ENCODE measurements at regions not wholly inside any gene's neighbourhood (a gene's known extent, or its start where the extent isn't known, plus 50 kb on each side); places are given as distances from the start of the nearest gene placed in this dataset.
"Not testable (repeated sequence)": the region's sequence is repeated elsewhere in the genome, so short reads cannot be mapped to it uniquely, and the experiment has no call there.

DNA sequence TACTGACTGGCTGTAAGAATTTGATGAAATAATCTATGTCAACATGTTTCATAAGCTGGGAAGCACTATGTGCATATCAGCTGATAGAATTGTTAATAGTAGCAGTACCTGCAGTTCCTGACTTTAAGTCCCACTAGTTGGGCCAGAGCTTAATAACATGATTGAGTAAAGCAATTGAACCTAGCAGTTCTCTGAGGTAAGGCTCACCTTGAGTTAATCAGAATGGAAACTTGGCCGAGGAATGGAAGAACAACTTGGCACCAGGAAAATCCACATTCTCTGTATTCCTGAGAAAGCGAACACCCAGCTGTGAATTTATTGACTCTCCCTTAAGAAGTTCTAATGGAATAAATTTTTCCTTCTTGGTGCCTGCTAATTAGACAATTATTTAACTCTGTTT lies 262.6 kb downstream of the IGSF11 start:
- DNase-seq (ENCODE audit: low spot score) = no peak

DNA sequence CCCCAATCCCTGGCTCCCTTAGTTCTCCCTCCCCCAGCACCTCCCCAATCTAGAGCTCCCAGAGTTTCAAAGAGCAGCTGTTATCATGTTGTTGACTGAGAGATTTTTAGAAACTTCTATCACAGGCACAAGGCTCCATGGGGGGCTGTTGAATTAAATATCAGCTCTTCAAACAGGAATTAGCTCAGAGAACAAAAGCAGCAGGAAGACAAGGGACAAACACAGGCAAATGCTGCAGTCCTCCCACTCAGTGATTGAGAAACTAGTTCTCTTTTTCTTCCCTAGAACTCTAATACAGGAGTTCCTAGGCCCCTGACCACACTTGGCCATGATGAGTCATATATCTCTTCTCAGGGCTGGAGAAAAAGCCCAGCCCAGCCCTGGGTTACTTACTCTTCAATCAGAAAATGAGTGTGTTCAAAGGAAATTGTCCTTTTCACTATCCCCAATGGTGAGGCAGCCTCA lies 262.1 kb downstream of the IGSF11 start:
- no peak for DNase-seq (ENCODE audit: low spot score)

DNA sequence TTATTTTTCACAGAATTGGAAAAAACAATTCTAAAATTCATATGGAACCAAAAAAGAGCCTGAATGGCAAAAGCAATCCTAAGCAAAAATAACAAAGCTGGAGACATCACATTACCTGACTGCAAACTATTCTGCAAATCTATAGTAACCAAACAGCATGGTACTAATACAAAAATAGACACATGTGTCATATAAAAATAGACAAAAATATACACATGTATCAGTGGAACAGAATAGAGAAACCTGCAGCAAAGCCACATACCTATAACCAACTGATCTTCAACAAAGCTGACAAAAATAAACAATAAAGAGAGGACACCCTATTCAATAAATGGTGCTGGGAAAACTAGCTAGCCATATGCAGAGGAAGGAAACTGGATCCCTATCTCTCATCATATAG lies 259.6 kb downstream of the IGSF11 start:
- no peak for DNase-seq (ENCODE audit: low spot score)

DNA sequence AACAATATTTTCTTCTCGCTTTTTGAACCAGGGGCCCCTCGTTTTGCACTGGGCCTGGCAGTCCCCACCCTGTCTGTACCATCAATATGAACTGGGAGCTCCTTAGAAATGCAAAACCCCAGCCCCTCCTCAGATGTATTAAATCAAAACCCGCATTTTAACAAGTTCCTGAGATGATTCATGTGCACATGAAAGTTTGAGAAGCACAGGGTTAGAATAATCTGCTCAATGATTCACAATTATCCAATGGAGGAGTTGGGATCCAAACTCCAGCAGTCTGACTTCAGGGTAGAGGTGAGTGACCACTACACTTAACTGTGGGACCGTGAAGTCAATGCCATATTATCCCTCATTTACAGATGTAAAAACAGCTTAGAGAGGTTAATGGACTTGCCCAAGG lies 256.4 kb downstream of the IGSF11 start:
- DNase-seq (ENCODE audit: low spot score) = no peak

DNA sequence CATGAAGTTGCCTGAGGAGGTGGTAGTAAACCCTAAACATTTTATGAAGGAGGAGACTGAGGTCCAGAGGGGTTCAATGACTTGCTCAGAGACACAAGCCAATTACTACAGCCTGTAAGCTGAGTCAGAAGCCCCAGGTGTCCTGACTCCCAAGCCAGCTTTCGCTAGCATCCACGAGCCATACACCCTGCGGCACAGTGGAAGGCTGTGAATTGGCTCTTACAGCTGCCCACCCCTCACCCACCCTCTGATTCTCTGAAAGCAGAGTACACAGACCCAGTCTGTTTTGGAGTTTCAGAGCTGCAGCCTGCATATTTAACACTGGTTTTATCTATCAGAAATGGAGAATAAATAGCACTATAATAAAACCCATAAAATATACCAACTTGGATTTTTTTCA lies 253.4 kb downstream of the IGSF11 start:
- DNase-seq (ENCODE audit: low spot score) = no peak

DNA sequence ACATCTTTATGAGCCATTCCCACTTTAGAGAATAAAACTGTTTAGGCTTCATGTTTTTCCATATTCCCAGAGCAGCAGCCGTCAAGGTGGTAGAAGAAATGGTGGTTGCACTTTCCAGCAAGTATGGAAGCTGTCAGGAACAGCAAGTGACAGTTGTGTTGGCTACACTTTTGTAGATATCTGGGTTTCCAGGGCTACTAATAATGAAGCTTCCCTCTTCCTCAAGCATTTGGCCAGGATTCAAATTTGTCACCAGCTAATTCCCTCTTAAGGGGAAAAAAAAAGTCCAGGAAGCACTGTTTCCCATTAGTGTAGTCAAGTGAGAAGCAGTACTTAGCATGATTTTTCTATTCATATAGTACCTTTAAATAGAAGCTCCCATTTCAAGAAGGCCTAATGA lies 252.8 kb downstream of the IGSF11 start:
- no peak for DNase-seq (ENCODE audit: low spot score)

DNA sequence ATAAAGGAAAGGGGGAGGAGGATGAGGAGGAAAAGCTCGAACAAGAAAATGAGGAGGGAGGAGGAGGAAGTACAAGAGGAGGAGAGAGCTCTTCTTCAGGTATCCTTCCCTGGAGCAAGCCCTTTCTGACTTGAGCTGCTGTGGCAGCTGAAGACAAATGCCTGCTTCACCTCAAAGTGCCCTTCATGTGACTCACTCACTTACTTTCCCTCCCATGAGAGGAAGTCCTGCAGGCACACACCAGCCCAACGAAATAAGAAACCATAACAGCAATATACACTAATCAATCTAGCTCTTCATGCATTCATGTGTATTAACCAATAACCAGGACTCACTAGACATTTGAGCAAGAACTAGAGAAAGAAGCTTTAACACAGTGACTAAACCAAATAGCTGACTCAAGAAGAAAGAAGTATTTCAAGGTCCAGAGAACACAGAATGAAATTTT lies 251.9 kb downstream of the IGSF11 start:
- DNase-seq (ENCODE audit: low spot score) = no peak

DNA sequence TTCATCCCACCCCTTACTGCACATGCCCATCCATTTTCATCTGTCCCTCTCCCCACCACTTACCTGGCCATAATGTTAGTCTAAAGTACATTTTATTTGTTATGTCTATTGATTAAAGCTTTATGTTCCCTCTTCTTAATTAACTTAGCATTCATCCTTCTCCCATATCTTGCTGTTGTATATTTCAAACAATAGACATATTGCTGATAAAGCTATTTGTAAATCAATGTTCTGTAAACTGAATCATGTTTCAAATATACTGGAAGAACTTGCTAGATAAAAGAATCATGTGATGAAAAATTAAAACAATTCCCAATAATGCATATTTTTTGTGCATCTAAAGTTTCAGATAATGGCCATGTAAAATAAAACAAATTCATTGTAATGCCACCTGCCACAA lies 249.2 kb downstream of the IGSF11 start:
- DNase-seq (ENCODE audit: low spot score) = no peak

DNA sequence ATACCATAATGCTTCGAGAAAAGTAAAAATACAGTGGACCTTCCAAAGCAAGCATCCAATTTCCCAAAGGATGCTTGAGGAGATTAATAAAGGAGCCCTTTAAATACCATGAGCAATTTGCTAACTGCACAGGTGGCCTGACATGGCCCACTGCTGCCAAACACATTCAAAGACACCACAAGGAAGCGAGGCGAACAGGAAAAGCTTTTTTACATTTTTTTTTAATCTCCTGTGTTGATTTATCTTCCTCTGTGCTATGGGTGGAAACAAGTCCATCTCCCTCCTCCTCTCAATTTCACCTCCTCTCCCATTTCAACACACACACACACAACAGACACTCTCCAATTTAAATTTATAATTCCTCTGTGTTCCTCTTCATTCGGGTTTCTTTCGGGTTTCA lies 243.4 kb downstream of the IGSF11 start:
- no peak for DNase-seq (ENCODE audit: low spot score)

DNA sequence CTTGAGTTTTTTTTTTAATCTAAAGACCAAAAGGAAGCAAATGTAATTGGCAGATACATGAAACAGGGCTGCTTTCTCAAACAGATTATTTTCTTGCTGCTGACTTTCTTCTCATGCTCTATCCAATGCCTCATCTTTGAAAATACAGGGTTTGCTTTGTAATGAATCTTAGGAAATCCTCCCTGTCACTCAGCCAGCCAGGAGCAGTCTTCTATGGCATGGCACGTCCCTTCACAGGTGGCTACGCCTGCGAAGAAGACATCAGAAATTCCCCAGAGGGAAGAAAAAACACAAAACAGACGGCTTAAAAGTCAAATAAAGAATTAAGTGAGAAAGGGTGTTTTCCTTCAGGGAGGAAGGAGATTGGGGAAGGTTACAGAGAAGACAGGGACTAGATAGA lies 242.5 kb downstream of the IGSF11 start:
- DNase-seq (ENCODE audit: low spot score) = no peak

DNA sequence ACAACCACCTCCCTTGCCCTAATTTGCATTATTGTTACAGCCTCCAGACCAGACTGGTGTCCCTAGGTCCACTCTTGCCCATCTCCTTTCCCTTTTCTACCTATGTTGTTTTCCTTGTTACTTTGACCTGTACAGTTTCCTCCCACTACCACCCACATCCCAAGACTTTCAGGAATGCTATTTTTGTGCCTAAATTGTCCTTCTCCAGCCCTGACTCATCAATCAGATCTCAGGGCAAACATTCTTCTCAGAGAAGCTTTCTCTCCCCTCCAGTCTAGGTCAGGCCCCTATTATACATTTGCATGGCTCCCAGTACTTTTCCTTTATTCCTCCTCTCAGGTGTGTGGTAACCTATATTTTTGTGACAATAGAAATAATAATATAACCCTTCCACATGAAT lies 241.5 kb downstream of the IGSF11 start:
- DNase-seq (ENCODE audit: low spot score) = no peak

DNA sequence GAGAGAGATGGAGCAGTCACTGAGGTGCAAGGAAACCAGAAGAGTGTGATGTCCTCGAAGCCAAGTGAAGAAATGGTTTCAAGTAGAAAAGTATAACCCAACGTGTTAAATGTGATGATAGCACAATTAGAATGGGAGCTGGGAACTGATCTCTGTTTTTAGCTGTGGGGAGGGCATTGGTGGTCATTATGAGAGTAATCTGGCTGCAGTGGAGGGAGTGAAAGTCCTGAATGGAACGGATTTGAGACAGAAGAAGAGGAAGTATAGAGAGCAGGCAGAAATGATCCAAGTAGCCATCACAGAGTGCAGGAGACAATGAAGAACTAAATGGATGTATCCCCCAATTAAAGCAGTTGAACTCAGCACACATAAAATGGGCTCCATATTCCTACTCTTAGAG lies 235.3 kb downstream of the IGSF11 start:
- DNase-seq (ENCODE audit: low spot score) = no peak

DNA sequence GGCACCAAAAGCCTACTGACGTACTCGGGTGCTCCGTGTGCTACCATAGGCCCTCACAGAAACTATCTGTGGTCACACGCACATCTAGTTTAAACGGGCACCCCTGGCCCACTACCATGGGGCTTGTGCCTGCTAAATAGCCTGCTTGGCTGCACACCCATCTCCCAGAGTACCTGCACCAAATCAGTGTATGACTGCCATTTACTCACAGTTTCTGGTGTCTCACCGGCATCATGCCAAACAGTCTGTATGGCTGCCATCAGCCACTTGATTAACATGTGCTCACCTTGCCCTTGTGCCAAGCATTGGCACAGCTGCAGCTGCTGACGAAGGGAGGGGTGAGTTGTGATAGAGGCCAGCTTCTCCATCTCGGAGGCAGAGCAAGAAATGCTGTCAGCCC lies 232.7 kb downstream of the IGSF11 start:
- DNase-seq (ENCODE audit: low spot score) = no peak

DNA sequence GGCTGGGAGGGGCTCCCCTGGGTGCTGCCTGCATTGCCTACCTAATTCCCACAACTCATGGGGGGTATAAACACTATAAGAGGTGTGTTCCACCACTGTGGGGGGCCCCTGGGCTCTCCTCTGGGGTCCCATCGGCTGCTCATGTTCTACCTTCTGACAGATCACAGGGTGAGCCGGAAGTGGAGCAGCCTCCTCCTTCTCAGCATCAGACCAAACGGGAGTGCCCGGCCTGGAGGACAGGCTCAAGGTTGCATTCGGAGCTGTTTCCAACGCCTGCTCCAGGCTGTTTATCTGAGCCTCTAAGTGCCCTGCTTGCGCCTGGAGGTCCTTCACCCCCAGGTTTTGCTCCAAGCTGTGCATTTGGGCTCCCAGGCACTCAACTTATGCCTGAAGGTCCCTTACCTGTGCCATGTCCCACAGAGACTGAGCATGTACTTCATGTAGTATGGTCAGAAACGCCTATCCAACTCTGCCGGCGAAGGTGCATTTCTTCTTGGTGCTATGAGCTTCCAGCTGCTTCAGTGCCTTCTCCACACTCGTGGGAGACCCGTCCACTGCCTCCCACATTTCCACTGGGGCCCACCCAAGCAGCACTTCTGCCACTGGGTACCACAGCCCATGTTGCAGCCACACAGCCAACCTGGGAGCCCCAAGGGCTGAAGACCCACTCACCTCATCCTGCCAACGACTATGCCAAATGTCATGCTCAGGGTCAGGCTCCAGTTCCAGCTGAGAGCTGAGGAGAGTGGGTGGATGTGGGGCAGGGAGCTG lies 232.1 kb downstream of the IGSF11 start:
- no peak for DNase-seq (ENCODE audit: low spot score)

DNA sequence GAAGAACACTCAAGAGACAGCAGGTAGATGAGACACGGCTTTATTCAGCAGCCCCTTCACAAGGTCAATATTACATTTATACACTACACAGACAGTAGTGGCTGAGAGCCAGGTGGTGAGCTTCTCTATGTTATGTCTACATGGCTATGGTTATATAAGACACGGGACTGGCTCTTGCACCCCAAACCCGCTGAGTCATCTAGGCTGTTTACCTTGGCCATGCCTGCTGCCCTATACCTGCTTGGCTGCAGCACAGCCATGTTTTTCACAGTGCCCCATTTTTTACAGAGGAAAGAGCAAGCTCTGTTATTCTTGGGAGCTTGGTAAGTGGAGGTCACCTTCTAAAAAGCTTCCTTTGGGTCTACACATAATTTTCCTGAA lies 231.6 kb downstream of the IGSF11 start:
- no peak for DNase-seq (ENCODE audit: low spot score)

DNA sequence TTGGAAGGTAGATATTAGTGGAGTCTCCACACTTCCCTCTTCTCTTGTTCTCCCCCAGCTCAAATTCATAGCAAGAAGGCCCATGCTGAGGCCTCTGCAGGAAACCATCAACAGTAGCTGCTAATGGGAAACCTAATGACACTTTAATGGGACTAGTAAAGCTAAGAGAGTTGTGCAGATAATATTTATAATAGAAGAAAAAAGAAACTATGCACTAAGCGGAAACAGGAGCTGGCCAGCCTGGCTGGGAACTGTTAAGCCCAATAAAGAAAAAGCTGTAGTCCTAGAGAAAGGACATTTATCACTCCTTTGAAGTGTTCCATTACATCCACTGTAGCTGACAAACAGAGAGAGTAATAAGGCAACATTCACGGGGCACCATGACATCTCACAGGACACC lies 229.6 kb downstream of the IGSF11 start:
- DNase-seq (ENCODE audit: low spot score) = no peak

DNA sequence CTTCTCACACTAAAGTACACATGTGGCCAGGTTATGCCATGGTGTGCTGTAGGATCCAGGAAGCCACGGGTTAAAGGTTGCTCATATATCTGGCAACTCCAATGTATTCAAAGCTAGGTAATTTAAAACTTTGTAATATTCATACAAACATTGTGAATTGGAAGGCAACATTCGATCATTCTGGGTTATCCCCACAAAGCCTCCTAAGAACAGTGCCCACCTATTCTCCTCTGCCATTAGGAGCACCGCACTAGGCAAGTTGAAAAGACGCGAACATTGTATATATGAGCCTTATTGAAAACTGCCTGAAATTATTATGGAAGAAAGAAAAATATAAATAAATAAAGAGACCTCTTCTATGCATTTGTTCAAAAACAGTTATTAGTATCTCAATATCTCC lies 228.2 kb downstream of the IGSF11 start:
- no peak for DNase-seq (ENCODE audit: low spot score)

DNA sequence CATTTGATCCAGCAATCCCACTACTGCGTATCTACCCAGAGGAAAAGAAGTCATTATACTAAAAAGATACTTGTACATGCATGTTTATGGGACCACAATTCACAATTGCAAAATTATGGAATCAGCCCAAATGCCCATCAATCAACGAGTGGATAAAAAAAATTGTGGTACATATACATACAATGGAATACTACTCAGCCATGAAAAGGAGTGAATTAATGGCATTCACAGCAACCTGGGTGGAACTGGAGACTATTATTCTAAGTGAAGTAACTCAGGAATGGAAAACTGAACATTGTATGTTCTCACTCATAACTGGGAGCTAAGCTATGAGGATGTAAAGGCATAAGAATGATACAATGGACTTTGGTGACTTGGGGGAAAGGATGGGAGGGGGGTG lies 227.3 kb downstream of the IGSF11 start:
- not testable (repeated sequence) for DNase-seq (ENCODE audit: low spot score)

DNA sequence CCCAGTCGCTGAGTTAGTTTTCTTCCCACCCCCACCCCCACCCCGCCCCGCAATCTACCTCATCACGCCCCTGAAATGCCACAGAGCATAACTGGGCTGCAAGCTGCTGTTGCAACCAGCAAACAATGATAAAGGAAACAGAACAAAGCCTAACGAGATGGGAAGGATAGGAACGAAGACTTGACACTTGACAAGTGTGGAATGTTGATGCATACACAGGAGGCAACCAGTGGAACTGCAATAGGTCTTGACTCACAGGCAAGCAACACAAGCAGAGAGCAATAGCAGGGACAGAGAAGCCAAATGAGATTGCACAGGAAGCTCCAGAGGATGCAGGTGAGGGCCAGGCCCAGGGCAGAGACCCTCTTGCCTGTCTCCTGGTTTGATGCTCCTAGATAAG lies 225.9 kb downstream of the IGSF11 start:
- DNase-seq (ENCODE audit: low spot score) = no peak

DNA sequence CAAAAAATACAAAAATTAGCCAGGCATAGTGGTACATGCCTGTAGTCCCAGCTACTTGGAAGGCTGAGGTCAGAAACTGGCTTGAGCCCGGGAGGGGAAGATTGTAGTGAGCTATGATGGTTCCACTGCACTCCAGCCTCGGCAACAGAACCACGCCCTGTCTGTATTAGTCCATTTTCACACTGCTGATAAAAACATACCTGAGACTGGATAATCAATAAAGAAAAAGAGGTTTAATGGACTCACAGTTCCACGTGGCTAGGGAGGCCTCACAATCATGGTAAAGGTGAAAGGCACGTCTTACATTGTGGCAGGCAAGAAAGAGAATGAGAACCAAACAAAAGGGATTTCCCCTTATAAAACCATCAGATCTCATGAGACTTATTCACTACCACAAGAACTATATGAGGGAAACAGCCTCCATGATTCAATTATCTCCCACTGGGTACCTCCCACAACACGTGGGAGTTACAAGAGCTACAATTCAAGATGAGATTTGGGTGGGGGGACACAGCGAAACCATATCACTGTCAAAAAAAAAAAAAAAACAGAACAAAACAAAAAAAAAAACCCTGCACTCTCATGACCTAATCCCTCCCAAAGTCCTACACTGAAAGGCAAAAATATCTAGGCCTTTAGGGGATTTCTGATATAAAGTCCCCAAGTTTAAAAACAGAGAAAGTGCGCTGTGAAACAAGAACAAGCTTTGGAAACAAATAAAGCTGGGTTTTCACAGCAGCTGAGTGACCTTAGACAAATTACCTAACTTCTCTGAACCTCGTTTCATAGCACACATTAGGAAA lies 224.7 kb downstream of the IGSF11 start:
- no peak for DNase-seq (ENCODE audit: low spot score)

DNA sequence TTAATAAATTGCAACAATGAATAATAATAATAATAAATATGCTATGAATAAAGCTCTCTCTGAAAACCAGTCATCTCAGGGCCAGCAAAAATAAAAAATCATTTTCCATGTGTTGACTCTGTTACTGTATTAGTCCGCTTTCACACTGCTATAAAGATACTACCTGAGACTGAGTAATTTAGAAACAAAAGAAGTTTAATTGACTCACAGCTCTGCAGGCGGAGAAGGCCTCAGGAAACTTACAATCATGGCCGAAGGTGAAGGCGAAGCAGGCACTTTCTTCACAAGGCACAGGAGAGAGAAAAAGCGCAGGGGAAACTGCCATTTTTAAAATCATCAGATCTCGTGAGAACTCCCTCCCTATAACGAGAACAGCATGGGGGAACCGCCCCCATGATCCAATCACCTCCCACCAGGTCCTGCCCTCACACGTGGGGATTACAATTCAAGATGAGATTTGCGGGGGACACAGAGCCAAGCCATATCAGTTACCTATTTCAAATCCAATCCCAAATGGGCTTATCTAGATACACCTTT lies 224.1 kb downstream of the IGSF11 start:
- no peak for DNase-seq (ENCODE audit: low spot score)

DNA sequence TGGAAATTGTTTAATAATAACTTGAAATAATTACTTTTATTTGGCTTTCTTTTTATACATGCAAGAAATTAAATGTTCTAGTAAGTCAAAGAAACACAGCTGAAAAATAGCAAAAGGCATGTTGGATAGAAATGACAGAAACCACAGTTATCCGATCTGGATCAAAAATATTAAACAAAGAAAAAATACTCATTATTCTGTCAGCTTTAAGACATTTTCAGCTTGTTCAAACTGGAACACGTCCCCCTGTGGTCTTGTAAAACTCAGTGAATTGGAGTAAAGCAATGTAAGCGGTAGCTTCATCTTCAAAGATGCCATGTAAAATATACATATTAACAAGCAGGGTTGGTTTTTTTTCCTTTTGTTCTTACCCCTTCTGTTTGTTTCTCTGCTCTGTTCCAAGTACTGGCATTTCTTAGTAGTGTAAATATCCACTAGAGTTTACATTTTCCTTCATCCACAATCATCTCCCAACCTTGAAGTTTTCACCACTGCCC lies 223.4 kb downstream of the IGSF11 start:
- DNase-seq (ENCODE audit: low spot score) = no peak

DNA sequence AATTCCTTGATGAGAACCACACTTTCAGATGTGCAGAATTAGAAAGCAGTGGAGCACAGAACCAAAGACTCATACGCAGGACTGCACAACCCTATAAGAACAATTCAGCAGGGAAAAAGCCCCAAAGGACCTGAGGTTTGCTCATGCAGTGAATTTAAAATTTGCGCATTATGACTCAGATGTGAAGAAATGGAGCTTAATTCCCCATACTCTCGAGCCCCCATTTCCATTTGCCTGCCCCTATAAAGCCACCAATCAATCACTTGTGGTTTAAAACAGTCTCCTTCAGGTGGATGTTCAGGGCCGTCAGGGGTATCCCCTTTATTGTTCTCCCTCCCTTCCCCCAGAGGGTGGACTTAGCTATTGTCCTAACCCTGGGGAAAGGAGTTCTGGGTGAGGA lies 221.2 kb downstream of the IGSF11 start:
- no peak for DNase-seq (ENCODE audit: low spot score)

All from hematopoietic multipotent progenitor cell treated with erythropoietin and hydrocortisone succinate and interleukin-3 and kit ligand, for 15 days (in vitro differentiated cells).